NCI-H748 (cell line): ENCODE measurements at regions not wholly inside any gene's neighbourhood (a gene's known extent, or its start where the extent isn't known, plus 50 kb on each side); places are given as distances from the start of the nearest gene placed in this dataset.
A peak's percentile ranks its signal among the peaks of the same experiment; 100 is the strongest.
"Not testable (repeated sequence)": the region's sequence is repeated elsewhere in the genome, so short reads cannot be mapped to it uniquely, and the experiment has no call there.

ENCODE experiments used
- DNase-seq: peaks from one replicate; lab custom pipeline; 2025; ENCODE audit not compliant: unreplicated experiment; lab: John Stamatoyannopoulos, UW

DNA sequence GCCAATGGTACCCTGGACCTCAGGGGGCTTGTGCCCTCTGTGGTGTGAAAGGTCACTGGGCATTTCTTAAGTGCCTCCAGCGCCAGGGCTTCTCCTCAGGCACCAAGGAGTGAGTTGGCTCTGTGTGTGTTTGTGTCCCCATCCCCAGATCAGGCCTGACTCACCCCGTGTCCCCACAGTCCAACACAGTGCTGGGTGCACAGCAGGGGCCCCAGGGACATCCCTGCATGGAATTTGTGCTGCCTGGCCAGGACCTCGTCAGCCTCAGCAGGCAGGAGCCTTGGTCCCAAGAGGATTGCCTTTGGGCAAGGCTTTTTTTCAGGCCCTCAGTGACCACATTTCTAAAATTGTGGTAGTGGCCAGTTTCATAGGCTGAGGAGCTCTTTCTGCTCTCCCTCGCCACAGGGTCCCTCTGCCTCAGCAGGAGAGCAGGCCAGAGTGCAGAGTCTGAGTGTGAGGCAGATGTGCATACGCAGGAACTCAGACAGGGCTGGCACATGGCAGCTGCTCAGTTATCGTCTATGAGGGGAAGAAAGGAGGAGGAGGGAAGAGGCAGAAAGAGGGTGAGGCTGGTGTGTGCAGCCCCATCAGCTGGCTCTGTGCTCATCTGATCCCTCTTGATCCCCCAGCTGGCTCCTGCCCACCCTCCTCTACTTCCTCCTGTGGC, 215.6 kb downstream of the RPLP1 start:
- DNase-seq, result no peak

DNA sequence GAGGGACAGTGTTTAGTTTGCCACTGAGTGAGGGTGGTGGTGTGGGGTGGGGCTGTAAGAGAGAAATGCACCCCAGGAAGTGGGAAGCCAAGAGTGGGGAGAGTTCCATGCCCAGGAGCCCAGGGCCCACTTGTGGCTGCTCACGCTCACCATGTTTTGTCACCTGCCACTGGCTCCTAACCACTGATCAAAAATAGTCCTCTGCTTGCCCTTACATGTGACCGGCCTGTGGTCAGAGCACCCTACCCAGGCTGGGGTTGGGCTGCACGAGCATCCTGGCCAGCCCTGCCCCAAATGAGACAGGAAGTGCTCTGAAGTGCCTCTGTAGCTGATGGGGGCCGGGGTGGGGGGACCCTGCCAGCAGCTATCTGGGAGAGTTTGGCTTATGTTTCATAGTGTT, 216.3 kb downstream of the RPLP1 start:
- no peak for DNase-seq

DNA sequence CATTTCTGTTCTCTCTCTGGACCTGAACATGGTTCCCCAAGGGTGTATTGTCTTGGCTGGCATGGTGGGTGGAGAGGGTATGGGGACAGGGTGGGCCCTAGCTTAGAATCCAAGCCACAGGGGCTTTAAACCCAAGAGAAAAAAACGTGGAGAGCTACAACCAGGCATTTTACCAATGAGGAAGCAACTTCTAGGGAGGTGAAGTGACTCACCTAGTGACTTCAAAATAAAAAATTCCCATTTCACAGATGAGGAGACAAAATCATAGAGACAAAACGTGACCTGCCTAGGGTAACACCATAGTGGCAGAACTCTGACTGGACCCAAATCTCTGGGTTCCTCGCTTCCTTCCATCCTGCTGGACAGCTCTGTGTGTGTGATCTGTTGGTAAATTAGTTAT, 216.8 kb downstream of the RPLP1 start:
- no peak for DNase-seq

DNA sequence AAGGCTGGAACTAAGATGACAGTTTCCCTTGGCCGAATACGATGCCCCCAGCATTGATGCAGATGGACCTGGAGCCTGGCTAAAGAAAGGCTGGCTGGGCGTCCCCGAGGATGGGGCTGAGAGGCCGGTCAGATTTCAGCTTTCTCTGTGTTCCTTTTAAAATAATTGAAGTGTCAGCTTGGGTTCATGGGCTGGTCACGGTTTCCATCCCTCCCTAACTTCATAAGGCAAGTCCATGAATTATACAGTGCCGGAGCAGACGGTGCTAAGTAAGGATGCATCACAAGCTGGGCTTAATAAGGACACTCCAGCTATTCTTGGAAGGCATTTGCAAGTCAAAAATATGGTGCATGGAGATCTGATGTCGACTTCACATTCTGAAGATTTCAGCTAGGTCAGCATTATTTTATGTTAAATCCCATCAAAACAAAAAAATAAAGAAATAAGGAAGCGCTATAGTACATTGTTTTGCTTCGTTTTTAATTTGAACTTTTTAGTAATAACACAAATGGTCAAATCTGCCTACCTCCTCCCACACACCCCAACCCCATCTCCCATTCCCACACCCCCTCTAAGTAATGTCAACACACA, 220.8 kb downstream of the RPLP1 start:
- DNase-seq, result no peak

DNA sequence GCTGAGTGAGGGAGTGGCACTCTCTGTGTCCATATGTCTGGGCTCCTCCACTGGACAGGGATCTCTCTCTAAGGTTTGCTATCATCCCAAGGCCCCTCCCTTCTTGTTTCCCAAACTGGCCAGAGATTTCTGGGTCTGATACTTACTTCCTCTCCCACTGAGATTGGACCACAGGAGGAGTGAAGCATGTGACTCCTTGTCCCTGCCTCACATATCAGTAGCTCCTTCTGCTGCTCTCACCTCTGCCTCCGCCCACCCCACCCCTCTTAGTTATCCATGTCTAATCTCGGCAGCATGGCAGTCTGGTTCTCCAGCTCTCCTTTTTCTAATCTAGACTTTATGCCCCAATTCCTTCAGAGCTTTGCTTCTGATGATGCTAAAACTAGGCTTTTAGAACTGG, 223.1 kb downstream of the RPLP1 start:
- no peak for DNase-seq

DNA sequence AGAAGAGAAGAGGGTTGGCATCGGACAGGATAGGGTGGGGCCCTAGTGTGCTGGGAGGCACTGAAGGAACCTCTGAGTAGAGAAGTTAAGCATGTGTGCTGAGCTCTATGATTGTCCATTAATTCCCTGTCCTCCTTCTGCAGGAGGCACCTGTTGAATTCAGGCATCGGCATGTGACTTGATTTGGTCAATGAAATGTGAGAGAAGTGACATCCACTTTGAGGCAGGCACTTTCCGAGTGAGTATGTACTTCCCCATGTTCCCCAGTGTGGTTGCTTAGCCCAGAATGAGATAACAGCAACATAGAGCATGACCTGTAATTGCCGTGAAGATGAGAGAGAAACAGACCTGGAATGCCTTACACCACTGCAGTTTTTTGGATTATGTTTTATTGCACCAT, 224.8 kb downstream of the RPLP1 start:
- DNase-seq, result no peak

DNA sequence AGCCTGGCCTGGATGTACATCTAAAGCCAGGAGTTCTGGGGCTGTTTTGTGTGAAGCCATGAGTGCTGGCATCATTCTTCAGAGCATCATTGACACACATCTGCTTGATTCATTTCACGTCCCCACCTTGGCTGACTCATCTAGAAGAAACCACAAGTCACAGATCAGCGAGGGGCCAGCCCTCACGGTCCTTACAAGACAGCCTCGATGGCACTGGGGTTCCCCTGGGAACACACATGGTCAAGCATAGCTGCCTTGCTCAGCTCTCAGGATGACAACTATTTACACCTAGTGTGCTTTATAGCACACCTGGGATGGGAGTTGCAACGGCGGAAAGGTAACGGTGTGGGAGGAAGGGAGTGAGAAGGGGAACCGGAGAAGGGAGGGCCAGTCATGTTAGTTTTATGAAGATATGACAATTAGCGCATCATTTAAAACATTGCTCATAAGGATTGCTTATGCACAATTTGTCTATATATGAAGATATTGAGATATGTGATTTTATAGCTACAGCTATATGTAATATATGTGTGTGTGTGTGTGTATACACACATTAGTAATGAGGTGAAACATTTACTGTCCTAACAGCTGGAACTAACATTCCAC, 227.1 kb downstream of the RPLP1 start:
- no peak for DNase-seq

DNA sequence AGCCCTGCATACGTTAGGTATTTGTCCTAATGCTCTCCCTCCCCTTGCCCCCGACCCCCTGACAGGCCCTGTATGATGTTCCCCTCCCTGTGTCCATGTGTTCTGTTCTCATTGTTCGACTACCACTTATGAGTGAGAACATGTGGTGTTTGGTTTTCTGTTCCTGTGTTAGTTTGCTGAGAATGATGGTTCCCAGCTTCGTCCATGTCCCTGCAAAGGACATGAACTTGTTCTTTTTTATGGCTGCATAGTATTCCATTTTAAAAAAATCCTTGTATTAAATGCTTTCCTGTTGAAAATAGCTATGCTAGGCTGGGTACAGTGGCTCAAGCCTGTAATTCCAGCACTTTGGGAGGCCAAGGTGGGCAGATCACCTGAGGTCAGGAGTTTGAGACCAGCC, 232.2 kb downstream of the RPLP1 start:
- DNase-seq, result not testable (repeated sequence)

DNA sequence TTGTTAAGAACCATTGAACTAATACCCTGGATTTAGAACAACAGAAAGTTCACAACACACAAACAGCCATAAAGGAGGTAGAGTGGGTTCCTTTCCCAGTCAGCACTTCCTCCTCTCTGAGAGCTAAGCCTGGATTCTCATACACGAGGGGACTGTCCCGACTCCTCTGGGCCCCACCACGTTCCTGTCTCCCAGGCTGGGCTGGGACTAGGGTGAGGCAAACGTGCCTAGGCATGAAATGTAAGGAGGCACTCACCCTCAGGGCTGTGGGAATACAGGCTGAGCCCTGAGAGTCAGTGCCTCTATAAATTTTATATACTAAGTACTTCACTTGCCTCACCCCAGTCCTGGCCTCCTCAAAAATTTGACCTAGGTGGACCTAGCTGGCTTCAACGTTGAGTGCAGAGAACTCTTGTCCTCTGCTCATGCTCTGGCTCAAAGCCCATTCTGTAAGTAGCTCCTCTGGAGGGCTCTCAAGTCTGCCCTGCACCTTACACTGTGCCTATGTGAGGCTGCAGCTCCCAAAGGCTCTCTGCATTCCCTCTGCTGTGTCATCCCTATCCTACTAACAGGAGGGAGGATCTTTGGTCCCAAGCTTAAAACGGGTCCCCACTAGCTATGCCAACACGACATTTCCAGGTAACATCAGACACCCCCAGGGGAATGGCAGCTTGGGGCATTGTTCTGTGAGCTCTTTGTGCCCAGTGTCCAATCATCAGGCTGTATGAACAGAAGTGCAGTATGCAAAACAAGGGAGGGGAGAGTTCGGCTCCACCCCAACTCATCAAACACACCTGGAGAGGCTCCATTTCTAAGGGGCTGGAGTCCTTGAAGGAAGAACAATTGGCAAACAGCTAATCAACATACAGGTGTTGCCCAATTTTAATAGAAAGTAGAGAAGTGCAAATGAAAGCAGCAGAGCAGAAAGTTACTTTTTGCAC, 233.2 kb downstream of the RPLP1 start:
- DNase-seq, result peak; percentile 96

DNA sequence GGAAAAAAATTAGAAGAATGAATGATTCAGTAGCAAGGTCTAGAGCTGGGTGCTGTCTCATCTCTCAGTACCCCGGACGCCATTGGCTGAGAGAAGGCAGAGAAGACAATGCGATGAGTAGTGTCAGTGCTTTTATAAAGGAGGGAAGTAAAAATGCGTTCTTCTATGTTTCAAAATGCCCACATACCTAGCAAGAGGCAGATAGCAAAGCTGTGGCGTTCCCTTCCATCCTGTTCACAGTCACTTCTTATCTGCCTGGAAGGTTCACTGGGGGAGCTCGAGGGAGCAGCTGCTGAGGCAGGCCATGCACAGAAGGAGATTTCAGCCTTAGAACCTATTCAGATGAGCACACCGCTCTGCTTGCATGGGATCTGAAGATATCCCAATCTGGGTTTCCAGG, 234.0 kb downstream of the RPLP1 start:
- DNase-seq, result peak; percentile 44

DNA sequence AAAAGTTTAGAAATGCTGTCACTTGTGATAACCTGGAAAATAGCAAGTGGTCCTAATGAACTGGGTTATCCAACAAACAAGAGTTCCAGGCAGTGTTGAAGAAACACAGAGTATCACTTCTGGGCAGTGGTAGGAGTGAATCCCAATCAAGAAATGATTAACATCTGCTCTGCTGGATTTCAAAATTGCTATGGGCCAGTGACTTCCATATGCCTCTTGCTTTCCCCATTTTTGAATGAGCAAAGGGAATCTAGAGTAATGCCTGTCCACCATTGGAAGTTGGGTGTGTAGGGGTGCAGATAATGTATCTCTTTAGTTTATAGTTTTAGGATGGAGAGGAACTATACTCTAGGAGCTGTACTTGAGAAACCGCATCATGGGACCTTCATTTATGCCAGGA, 236.5 kb downstream of the RPLP1 start:
- DNase-seq, result no peak

DNA sequence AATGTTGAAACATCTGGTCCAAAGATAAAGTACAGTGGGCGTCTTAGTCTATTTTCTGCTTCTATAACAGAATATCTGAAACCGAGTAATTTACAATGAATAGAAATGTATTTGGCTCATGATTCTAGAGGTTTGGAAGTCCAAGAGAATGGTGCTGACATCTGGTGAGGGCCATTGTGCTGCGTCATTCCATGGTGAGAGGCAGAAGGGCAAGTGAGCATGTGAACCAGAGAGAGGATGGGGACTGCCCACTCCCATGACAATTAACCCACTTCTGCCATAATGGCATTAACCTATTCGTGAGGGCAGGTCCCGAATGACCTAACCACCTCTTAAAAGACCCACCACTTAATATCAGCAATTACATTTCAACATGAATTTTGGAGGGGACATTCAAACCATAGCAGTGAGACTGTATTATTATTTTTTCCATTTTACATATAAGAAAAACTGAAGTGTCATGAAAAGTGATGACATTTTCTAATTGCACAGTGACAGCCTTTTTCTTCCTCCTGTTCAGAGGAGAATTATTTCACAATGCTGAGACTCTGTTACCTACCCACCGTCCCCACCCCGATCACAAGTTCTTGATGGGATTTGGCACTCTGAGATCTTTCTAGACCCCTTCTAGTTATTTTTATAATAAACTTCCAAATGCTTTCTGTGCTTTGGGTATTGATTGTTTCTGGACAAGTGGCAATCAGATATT, 238.8 kb downstream of the RPLP1 start:
- no peak for DNase-seq

DNA sequence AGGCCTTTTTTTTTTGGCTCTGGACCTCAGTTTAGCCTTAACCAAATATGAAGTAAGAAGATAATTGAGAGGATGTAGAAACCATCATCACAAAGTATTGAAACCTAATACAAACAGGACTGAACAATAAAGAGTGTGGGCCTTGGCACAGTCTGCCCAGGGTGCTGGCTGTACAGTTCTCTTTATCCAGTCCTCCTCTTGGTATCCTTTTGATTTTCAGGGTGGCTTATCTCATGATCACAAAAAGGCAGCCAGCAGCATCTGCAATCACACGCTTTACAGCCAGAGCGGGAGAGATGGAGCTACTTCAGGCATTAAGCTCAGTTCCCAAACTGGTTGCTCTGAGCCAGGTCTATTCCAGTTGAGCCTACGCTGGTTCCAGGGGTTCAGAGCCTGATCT, 239.7 kb downstream of the RPLP1 start:
- no peak for DNase-seq

DNA sequence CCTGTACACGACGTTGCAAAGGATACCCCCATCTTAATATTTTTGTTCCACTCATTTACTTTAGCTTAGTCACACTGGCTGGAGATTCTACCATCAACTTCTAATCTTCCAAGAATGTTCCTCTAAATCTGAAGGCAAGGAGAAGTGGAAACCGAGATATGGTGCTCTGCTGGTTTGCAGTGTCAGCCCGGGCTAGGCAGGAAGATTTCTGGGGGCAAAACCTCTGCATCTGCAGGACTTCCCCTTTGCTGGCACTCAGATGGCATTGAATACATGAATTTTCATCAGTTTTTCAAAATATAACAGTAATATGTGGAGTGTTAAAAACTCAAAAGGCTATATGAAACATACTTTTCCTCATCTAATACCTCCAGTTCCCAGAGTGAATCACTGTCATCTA, 240.4 kb downstream of the RPLP1 start:
- no peak for DNase-seq

DNA sequence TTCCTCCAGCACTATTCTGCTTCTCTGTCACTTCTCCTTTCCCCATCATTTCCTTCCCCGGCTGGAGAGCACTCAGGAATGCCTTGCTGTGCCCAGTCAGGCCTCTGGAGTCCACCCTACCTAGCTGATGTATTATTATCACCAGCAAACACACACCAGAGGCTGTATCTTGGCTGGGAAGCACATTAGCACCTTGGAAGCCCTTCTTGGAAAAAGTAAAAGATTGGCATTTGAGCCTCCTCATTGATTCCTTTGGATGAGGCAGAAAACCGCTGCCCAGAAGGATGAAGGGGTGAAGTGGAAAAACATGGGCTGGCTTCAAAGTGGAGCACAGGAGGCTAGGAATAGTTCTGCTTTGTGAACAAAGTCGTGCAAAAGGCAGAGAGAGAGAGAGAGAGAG, 244.3 kb downstream of the RPLP1 start:
- no peak for DNase-seq

DNA sequence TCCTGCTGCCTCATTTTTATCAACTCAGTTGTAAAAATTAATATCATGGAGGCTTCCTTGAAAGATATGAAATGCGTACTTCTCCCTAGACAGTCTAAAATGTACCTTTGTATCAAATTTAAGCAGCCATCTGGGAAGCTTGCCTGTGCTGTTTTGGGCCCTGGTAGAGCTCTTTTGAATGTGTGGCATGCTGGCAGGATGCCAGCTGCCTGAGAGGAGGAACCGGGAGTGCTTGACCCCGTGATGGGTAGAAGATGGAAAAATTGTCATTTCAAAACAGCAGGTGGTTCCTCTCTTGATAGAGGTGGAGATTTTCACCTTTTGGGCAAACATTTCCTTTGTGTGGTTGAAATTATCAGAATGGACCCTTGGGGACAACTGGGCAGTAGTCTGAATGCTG, 245.3 kb downstream of the RPLP1 start:
- DNase-seq, result peak; percentile 83

DNA sequence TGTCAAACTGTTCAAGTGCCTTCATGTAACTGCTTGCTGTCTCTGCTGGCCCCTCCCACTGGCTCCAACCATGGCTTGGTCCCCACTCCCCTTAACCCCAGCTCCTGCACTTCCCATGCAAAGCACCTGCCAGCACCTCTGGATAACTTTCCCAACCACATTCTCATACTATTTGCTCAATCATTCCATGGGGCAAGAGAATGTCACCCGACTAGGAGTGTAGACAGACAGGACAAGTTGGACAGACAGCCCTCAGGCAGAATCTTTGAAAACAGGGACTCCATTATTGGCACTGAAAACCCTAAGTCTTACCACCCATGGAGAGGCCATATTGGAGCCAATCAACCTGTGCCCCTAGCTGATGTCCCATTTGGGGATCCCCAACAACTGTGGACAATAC, 246.5 kb downstream of the RPLP1 start:
- DNase-seq, result no peak

DNA sequence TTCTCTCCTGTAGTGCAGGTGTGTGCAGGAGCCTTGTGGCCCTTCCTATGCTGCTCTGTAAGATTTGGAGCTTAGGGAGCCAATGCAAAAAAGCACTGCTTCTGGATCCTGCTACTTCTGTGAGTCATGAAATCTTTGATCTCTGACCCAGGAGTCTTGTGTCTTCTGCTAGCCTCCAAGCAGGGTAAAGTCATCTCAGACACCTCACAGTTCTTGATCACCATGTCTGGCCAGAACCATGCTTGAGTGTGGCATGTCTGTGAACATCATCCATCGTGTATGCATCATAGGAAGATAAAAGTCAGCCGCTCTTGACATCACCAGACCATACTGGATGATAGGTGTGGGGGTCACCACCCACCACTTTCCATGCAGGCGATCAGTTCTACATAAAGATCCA, 247.8 kb downstream of the RPLP1 start:
- no peak for DNase-seq

DNA sequence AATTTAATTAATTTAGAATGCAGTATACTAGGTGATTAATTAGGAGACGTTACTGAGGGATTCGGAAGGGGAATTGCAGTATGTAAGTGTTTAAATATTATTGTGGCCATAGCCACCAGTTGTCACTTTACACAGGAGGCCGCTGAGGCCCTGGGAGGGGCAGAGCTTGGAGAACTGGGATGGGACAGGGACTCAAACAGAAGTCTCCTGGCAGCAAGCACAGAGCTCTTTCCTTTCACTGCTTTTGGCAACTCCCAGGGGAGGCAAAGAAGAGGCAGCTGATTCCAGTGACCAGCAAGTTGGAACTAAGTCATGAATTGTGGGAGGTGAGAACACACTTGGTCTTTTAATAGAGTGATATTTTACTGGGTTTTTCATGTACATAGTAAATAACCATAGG, 248.6 kb downstream of the RPLP1 start:
- DNase-seq, result peak; percentile 88

DNA sequence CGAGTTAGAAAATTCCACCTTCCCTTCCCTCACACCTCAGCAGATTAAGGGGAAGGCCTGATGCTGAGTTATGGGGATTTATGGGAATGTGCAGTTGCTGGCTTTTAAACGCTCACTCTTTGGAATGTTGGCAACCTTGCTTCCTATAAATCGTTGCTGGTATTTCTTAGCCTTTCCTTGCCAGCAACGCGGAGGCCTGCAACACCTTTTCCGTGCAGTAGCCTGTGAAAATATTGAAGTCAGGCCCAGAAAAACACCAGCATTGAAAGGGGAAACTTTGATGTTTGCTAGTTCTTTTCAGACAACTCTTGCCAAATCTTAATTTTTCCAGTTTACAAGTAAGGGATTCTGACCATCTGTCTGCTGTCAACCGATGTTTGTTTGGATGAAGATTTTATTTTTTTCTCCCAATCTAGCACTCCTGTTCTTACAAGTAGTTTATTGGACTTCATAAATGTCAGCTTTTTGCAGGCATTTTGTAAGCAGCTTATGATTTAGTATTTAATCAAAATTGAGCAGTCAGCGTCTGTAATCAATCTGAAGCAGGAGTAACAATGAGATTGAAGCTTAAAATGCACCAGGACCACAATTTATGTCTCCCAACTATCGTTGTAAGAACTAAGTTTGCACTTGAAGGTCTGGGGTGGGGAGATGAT, 251.0 kb downstream of the RPLP1 start:
- no peak for DNase-seq

DNA sequence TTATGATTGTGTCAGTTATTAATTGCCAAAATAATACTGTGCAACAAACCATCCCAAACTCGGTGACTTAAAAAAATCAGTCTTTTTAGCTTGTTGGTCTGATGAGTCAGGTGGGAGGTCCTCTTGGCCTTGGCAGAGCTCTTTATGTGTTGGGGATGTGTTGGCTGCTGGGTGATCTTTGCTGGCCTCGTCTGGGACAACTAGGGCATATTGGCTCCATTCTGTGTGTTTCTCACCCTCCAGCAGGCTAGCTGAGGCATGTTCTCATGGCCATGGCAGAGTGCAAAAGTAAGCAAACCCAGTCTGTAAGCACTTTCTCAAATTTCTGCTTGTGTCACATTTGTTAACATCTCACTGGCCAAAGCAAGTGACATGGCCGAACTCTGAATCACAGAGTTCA, 251.6 kb downstream of the RPLP1 start:
- no peak for DNase-seq
